ENCODE measurements at regions not wholly inside any gene's neighbourhood (a gene's known extent, or its start where the extent isn't known, plus 50 kb on each side); places are given as distances from the start of the nearest gene placed in this dataset.

GRCh38 chr17:77266891-77267341, 126.1 kb downstream of the SEC14L1 start:
- no peak for DNase-seq (ENCODE audit: low spot score)

GRCh38 chr17:77269696-77270681, 129.2 kb downstream of the SEC14L1 start:
- peak; percentile 56 for DNase-seq (ENCODE audit: low spot score)

GRCh38 chr17:77271411-77271810, 130.6 kb downstream of the SEC14L1 start:
- no peak for DNase-seq (ENCODE audit: low spot score)

- DNase-seq (ENCODE audit: low spot score), result no peak
Measured at GRCh38 chr17:77273397-77274085, 132.8 kb downstream of the SEC14L1 start.

GRCh38 chr17:77274096-77274845, 133.5 kb downstream of the SEC14L1 start:
- DNase-seq (ENCODE audit: low spot score), result no peak

- peak; percentile 95 for DNase-seq (ENCODE audit: low spot score)
Measured at GRCh38 chr17:77279448-77280303, 138.9 kb downstream of the SEC14L1 start.

GRCh38 chr17:77280304-77281121, 139.7 kb downstream of the SEC14L1 start:
- DNase-seq (ENCODE audit: low spot score), result peak; percentile 79

- DNase-seq (ENCODE audit: low spot score), result peak; percentile 78
Measured at GRCh38 chr17:77281122-77281903, 140.5 kb downstream of the SEC14L1 start.

GRCh38 chr17:77281904-77282367, 141.2 kb downstream of the SEC14L1 start:
- peak; percentile 63 for DNase-seq (ENCODE audit: low spot score)

GRCh38 chr17:77282524-77283515, 142.1 kb downstream of the SEC14L1 start:
- DNase-seq (ENCODE audit: low spot score), result peak; percentile 67

GRCh38 chr17:77284023-77284617, 143.4 kb downstream of the SEC14L1 start:
- DNase-seq (ENCODE audit: low spot score), result no peak

- DNase-seq (ENCODE audit: low spot score), result peak; percentile 93
Measured at GRCh38 chr17:77285594-77286390, 145.0 kb downstream of the SEC14L1 start.

- DNase-seq (ENCODE audit: low spot score), result no peak
Measured at GRCh38 chr17:77286391-77286640, 145.5 kb downstream of the SEC14L1 start.

- peak; percentile 92 for DNase-seq (ENCODE audit: low spot score)
Measured at GRCh38 chr17:77286641-77287431, 146.1 kb downstream of the SEC14L1 start.

- DNase-seq (ENCODE audit: low spot score), result peak; percentile 88
Measured at GRCh38 chr17:77287432-77288068, 146.8 kb downstream of the SEC14L1 start.

- DNase-seq (ENCODE audit: low spot score), result peak; percentile 73
Measured at GRCh38 chr17:77288115-77288619, 147.4 kb downstream of the SEC14L1 start.

Measured in SW480 (cell line).